H1 (cell line): ENCODE measurements at regions not wholly inside any gene's neighbourhood (a gene's known extent, or its start where the extent isn't known, plus 50 kb on each side); places are given as distances from the start of the nearest gene placed in this dataset.

Experiments used
- CTCF ChIA-PET: fragments of 300-600 bp; sonication (Branson Sonifier 250); formaldehyde crosslinking; loops from one replicate; lab custom pipeline; 2021; ENCODE audit not compliant: partially characterized antibody; lab: Charles Lee
- POLR2A ChIA-PET: fragments of 300-600 bp; sonication (Branson Sonifier 250); formaldehyde crosslinking; loops from one replicate; lab custom pipeline; 2021; ENCODE audit warnings: inconsistent platforms; ENCODE audit not compliant: partially characterized antibody; lab: Charles Lee
- DNase-seq, 2 experiments: peaks; one replicate each; pipeline versions ENCODE4 v3.0.0 to v3.0.0-alpha.2; 2010 to 2022; ENCODE audit warnings: low spot score in 2 of 2, low read depth in 1 of 2, mixed read lengths in 1 of 2
- FAIRE-seq: peaks from 2 replicates; lab custom pipeline; 2011; peaks lifted over from hg19 to GRCh38; lab: Jason Lieb, UNC
- H2AFZ ChIP-seq: 2 replicates; pipeline ENCODE4 v1.8.1; 2012; ENCODE audit warnings: low read length, inconsistent platforms
- H2AK5ac ChIP-seq: 2 replicates; pipeline ENCODE4 v1.6.1; 2013; ENCODE audit warnings: low read depth, low read length
- H2BK120ac ChIP-seq: replicated peaks from 2 replicates; pipeline ENCODE3; 2013; ENCODE audit warnings: low read depth, low read length, inconsistent platforms
- H2BK12ac ChIP-seq: 2 replicates; pipeline ENCODE4 v1.6.1; 2013; ENCODE audit warnings: low read depth, low read length
- H2BK15ac ChIP-seq: 2 replicates; pipeline ENCODE4 v1.6.1; 2013; ENCODE audit warnings: low read length
- H2BK20ac ChIP-seq: 2 replicates; pipeline ENCODE4 v1.6.1; 2013; ENCODE audit warnings: low read length
- H2BK5ac ChIP-seq: 2 replicates; pipeline ENCODE4 v1.6.1; 2013; ENCODE audit warnings: low read depth, low read length
- H3K14ac ChIP-seq: 2 replicates; pipeline ENCODE4 v1.6.1; 2013; ENCODE audit warnings: inconsistent platforms; ENCODE audit not compliant: insufficient read length
- H3K18ac ChIP-seq: 2 replicates; pipeline ENCODE4 v1.6.1; 2013; ENCODE audit warnings: low read length; ENCODE audit errors: extremely low read depth
- H3K23ac ChIP-seq: 2 replicates; pipeline ENCODE4 v1.6.1; 2013; ENCODE audit warnings: inconsistent platforms; ENCODE audit not compliant: insufficient read length
- H3K23me2 ChIP-seq: 2 replicates; pipeline ENCODE4 v1.6.1; 2013; ENCODE audit warnings: low read depth, low read length
- H3K27ac ChIP-seq: 2 replicates; pipeline ENCODE4 v1.6.1; 2011; ENCODE audit warnings: low read depth, low read length, inconsistent platforms
- H3K27me3 ChIP-seq, 4 experiments: replicated peaks in 1 of 4; 1 replicate in 1 of 4; 2 replicates in 3 of 4; pipeline versions ENCODE4 v1.6.1 to v1.8.1; 2011 to 2013; ENCODE audit warnings: low read length in 3 of 4, mild to moderate bottlenecking in 3 of 4, inconsistent platforms in 2 of 4, mixed read lengths in 2 of 4, moderate library complexity in 1 of 4; ENCODE audit not compliant: control insufficient read depth in 3 of 4, insufficient read depth in 3 of 4; ENCODE audit errors: extremely low read depth in 1 of 4
- H3K36me3 ChIP-seq, 4 experiments: 2 replicates each; pipeline versions ENCODE4 v1.6.1 to v1.8.1; 2011 to 2013; ENCODE audit warnings: mild to moderate bottlenecking in 4 of 4, low read length in 3 of 4, moderate library complexity in 2 of 4, control low read depth in 1 of 4, inconsistent platforms in 1 of 4; ENCODE audit not compliant: insufficient read depth in 4 of 4, control insufficient read depth in 2 of 4
- H3K4ac ChIP-seq: replicated peaks from 2 replicates; pipeline ENCODE3; 2013; ENCODE audit warnings: low read length, low read depth, mixed read lengths, inconsistent platforms; ENCODE audit not compliant: insufficient read length
- H3K4me1 ChIP-seq, 4 experiments: replicated peaks in 1 of 4; 1 replicate in 1 of 4; 2 replicates in 3 of 4; pipeline versions ENCODE4 v1.6.1 to v1.8.1; 2011 to 2013; ENCODE audit warnings: low read length in 3 of 4, inconsistent platforms in 2 of 4, mixed read lengths in 1 of 4; ENCODE audit not compliant: insufficient read depth in 4 of 4, control insufficient read depth in 3 of 4
- H3K4me2 ChIP-seq, 2 experiments: 2 replicates each; pipeline versions ENCODE4 v1.6.1 to v1.8.1; 2011 to 2013; ENCODE audit warnings: low read depth in 2 of 2, low read length in 2 of 2, control low read depth in 1 of 2, inconsistent platforms in 1 of 2, mild to moderate bottlenecking in 1 of 2; ENCODE audit not compliant: insufficient read depth in 1 of 2
- H3K4me3 ChIP-seq, 4 experiments: fragments of 200-600, 300-600 bp in 1 of 4; sonication (generic), shearing (Covaris generic), sonication (Bioruptor Twin) in 1 of 4; 2 replicates each; pipeline versions ENCODE4 v1.5.1 to v1.8.1; 2011 to 2016; ENCODE audit warnings: low read length in 4 of 4, low read depth in 3 of 4, control low read depth in 2 of 4, inconsistent platforms in 2 of 4, mild to moderate bottlenecking in 2 of 4, mixed read lengths in 1 of 4, moderate library complexity in 1 of 4; ENCODE audit not compliant: insufficient read depth in 2 of 4; ENCODE audit errors: extremely low read depth in 1 of 4
- H3K56ac ChIP-seq: replicated peaks from 2 replicates; pipeline ENCODE3; 2013; ENCODE audit warnings: low read depth, mild to moderate bottlenecking, mixed read lengths, low read length, inconsistent platforms; ENCODE audit not compliant: insufficient read length
- H3K79me1 ChIP-seq: 2 replicates; pipeline ENCODE4 v1.6.1; 2013; ENCODE audit warnings: low read depth, low read length, control low read depth
- H3K79me2 ChIP-seq, 2 experiments: 2 replicates each; pipeline versions ENCODE4 v1.6.1 to v1.8.1; 2012 to 2013; ENCODE audit warnings: low read length in 2 of 2, mild to moderate bottlenecking in 2 of 2, inconsistent platforms in 1 of 2; ENCODE audit not compliant: insufficient read depth in 2 of 2, control insufficient read depth in 1 of 2
- H3K9ac ChIP-seq, 4 experiments: replicated peaks in 1 of 4; 1 replicate in 1 of 4; 2 replicates in 3 of 4; pipeline versions ENCODE4 v1.6.1 to v1.8.1; 2011 to 2013; ENCODE audit warnings: low read depth in 3 of 4, low read length in 3 of 4, control low read depth in 2 of 4, mild to moderate bottlenecking in 2 of 4, moderate library complexity in 2 of 4, inconsistent platforms in 1 of 4; ENCODE audit errors: extremely low read depth in 1 of 4
- H3K9me3 ChIP-seq, 2 experiments: 2 replicates each; pipeline versions ENCODE4 v1.6.1 to v1.8.1; 2012 to 2013; ENCODE audit warnings: mild to moderate bottlenecking in 2 of 2, moderate library complexity in 2 of 2, control low read depth in 1 of 2, inconsistent platforms in 1 of 2, low read depth in 1 of 2, low read length in 1 of 2, mixed read lengths in 1 of 2; ENCODE audit not compliant: insufficient read depth in 2 of 2
- H4K20me1 ChIP-seq, 2 experiments: replicated peaks in 1 of 2; 2 replicates each; pipeline versions ENCODE3 to v1.8.1; 2011 to 2013; ENCODE audit warnings: inconsistent platforms in 2 of 2, low read length in 2 of 2, mild to moderate bottlenecking in 1 of 2; ENCODE audit not compliant: insufficient read depth in 2 of 2, control insufficient read depth in 1 of 2
- H4K5ac ChIP-seq: 2 replicates; pipeline ENCODE4 v1.6.1; 2013; ENCODE audit warnings: low read length, low read depth, mixed read lengths, inconsistent platforms; ENCODE audit not compliant: insufficient read length
- H4K8ac ChIP-seq: 2 replicates; pipeline ENCODE4 v1.8.0; 2013; ENCODE audit warnings: mild to moderate bottlenecking, moderate library complexity, low read length, inconsistent platforms; ENCODE audit not compliant: insufficient read depth; ENCODE audit errors: extremely low read depth
- H4K91ac ChIP-seq: replicated peaks from 2 replicates; pipeline ENCODE3; 2013; ENCODE audit warnings: low read length, mixed read lengths, inconsistent platforms; ENCODE audit not compliant: insufficient read length
- CHD1 ChIP-seq: IDR thresholded peaks from 2 replicates; pipeline ENCODE4 v1.6.1; 2012; ENCODE audit warnings: low read depth, low read length, improper control_type of control experiment
- FOSL1 ChIP-seq: IDR thresholded peaks from 2 replicates; pipeline ENCODE4 v1.6.1; 2011; ENCODE audit warnings: mild to moderate bottlenecking, low read depth, low read length, moderate library complexity; ENCODE audit not compliant: insufficient read depth
- GTF2F1 ChIP-seq: IDR thresholded peaks from 2 replicates; pipeline ENCODE4 v1.6.1; 2012; ENCODE audit warnings: low read depth, low read length, improper control_type of control experiment, borderline replicate concordance
- KDM1A ChIP-seq: fragments of 200-600, 300-600 bp; sonication (generic); IDR thresholded peaks from 2 replicates; pipeline ENCODE4 v1.7.1; 2016; ENCODE audit warnings: mild to moderate bottlenecking, low read length, borderline replicate concordance
- KDM5A ChIP-seq: fragments of 200-600 bp; IDR thresholded peaks from 2 replicates; pipeline ENCODE4 v1.7.1; 2012; ENCODE audit warnings: mild to moderate bottlenecking, low read length, inconsistent platforms, mixed read lengths
- SRF ChIP-seq: IDR thresholded peaks from 2 replicates; pipeline ENCODE4 v1.6.1; 2011; ENCODE audit warnings: mild to moderate bottlenecking, low read depth, low read length, moderate library complexity
- SUZ12 ChIP-seq: fragments of 200-600 bp; sonication (generic); IDR thresholded peaks from 2 replicates; pipeline ENCODE4 v1.6.1; 2012; ENCODE audit warnings: mild to moderate bottlenecking, inconsistent platforms, low read length, moderate library complexity, mixed read lengths
- TAF1 ChIP-seq: IDR thresholded peaks from 2 replicates; pipeline ENCODE4 v1.6.1; 2011; ENCODE audit warnings: mild to moderate bottlenecking, low read depth, low read length
- ZNF274 ChIP-seq: IDR thresholded peaks from 2 replicates; pipeline ENCODE4 v1.7.0; 2012; ENCODE audit warnings: low read length, borderline replicate concordance; ENCODE audit errors: extremely low read depth

- no peak overlapping the region for H4K8ac ChIP-seq
- H3K23me2 ChIP-seq: no peaks in the 10 kb centered on the region
- H3K27me3 ChIP-seq: no peaks in the 10 kb centered on the region
- no peaks in the 10 kb centered on the region for H3K36me3 ChIP-seq
- ChIA-PET POLR2A (no interaction called here), CTCF (no interaction called here)
- H3K23ac ChIP-seq: no peak overlapping the region
- no peak overlapping the region for H3K14ac ChIP-seq
- no peaks in the 10 kb centered on the region for H3K79me2 ChIP-seq
- no peak overlapping the region for H4K5ac ChIP-seq
- DNase-seq: no peak
- no peak for FAIRE-seq
- no peak overlapping the region for H2AK5ac ChIP-seq
- no peak overlapping the region for H2BK5ac ChIP-seq
- no peak overlapping the region for H3K4me3 ChIP-seq
- no peak overlapping the region for H2BK120ac ChIP-seq
- no peak overlapping the region for H3K4me2 ChIP-seq
- no peaks in the 10 kb centered on the region for H3K9me3 ChIP-seq
- H3K56ac ChIP-seq: no peak overlapping the region
- no peaks in the 10 kb centered on the region for H3K79me1 ChIP-seq
- H2BK12ac ChIP-seq: no peak overlapping the region
- no peak overlapping the region for H4K91ac ChIP-seq
- H2BK20ac ChIP-seq: no peak overlapping the region
- no peak overlapping the region for H2AFZ ChIP-seq
- no peak overlapping the region for H3K4ac ChIP-seq
- no peak overlapping the region for H3K18ac ChIP-seq
- no peaks in the 10 kb centered on the region for H3K4me1 ChIP-seq
- H2BK15ac ChIP-seq: no peak overlapping the region
- H4K20me1 ChIP-seq: no peaks in the 10 kb centered on the region
- H3K27ac ChIP-seq: no peak overlapping the region
- no peak overlapping the region for H3K9ac ChIP-seq
- TF ChIP-seq GTF2F1 (no peak), SUZ12 (no peak), CHD1 (no peak), SRF (no peak), FOSL1 (no peak), ZNF274 (no peak), KDM1A (no peak), TAF1 (no peak), KDM5A (no peak)
Measured at GRCh38 chr18:73313476-73313875, 445.7 kb upstream of the NETO1 start.
